Islet precursor cell (in vitro differentiated cells): ENCODE measurements at regions not wholly inside any gene's neighbourhood (a gene's known extent, or its start where the extent isn't known, plus 50 kb on each side); places are given as distances from the start of the nearest gene placed in this dataset.
"Not testable (repeated sequence)": the region's sequence is repeated elsewhere in the genome, so short reads cannot be mapped to it uniquely, and the experiment has no call there.

Experiments used
- DNase-seq: peaks from one replicate; pipeline ENCODE4 v3.0.0-alpha.2; 2018

GRCh38 chr15:81056304-81056703 is 55.6 kb downstream of the TLNRD1 start:
- DNase-seq = no peak

GRCh38 chr15:81060470-81060869 is 59.7 kb downstream of the TLNRD1 start:
- no peak for DNase-seq

GRCh38 chr15:81060907-81061306 is 60.2 kb downstream of the TLNRD1 start:
- no peak for DNase-seq

GRCh38 chr15:81061490-81062253 is 60.9 kb downstream of the TLNRD1 start:
- DNase-seq = peak; percentile 17

GRCh38 chr15:81062937-81063336 is 62.2 kb downstream of the TLNRD1 start:
- DNase-seq = peak; percentile 11

GRCh38 chr15:81064253-81064652 is 63.5 kb downstream of the TLNRD1 start:
- peak; percentile 11 for DNase-seq

- DNase-seq = not testable (repeated sequence)
These were observed 66.5 kb upstream of the CFAP161 start for GRCh38 chr15:81067567-81067966.

GRCh38 chr15:81068516-81068915 is 65.6 kb upstream of the CFAP161 start:
- no peak for DNase-seq

GRCh38 chr15:81069356-81069755 is 64.7 kb upstream of the CFAP161 start:
- DNase-seq = no peak

GRCh38 chr15:81069909-81070308 is 64.2 kb upstream of the CFAP161 start:
- DNase-seq = no peak

- no peak for DNase-seq
These were observed 63.0 kb upstream of the CFAP161 start for GRCh38 chr15:81071120-81071519.

GRCh38 chr15:81071705-81072104 is 62.4 kb upstream of the CFAP161 start:
- DNase-seq = no peak

- no peak for DNase-seq
These were observed 61.5 kb upstream of the CFAP161 start for GRCh38 chr15:81072551-81072950.

GRCh38 chr15:81073801-81074200 is 60.3 kb upstream of the CFAP161 start:
- no peak for DNase-seq

GRCh38 chr15:81074773-81075172 is 59.3 kb upstream of the CFAP161 start:
- DNase-seq = no peak

- no peak for DNase-seq
These were observed 58.8 kb upstream of the CFAP161 start for GRCh38 chr15:81075272-81075671.

GRCh38 chr15:81080996-81081395 is 53.1 kb upstream of the CFAP161 start:
- peak; percentile 6 for DNase-seq

- DNase-seq = no peak
These were observed 50.9 kb upstream of the CFAP161 start for GRCh38 chr15:81083201-81083600.
